ENCODE measurements at regions not wholly inside any gene's neighbourhood (a gene's known extent, or its start where the extent isn't known, plus 50 kb on each side); places are given as distances from the start of the nearest gene placed in this dataset.

- peaks cover 0 to 14% (median 0%) of the 10 kb centered on the region in 5 donors for H3K4me1 ChIP-seq (ENCODE audit: control insufficient read depth in 5 of 5, insufficient read depth in 5 of 5, low read length in 5 of 5)
- no peak overlapping the region for H3K9ac ChIP-seq (ENCODE audit: insufficient read depth in 1 of 2, low read length in 2 of 2)
- H3K36me3 ChIP-seq (ENCODE audit: control insufficient read depth in 4 of 4, insufficient read depth in 4 of 4, low read length in 4 of 4) = no peaks in the 10 kb centered on the region
- TF ChIP-seq CTCF (IDR thresholded peaks at IDR 0.05; ENCODE audit: control extremely low read depth, extremely low read depth) = no peak
- DNase-seq (no peak), ATAC-seq (ENCODE audit: insufficient read depth, low FRiP score) (peak; percentile 73)
- H3K4me3 ChIP-seq = no peak overlapping the region
- no peak overlapping the region for H3K27ac ChIP-seq (ENCODE audit: low read depth in 1 of 2, low read length in 1 of 2)
- peaks cover 0 to 37% (median 2%) of the 10 kb centered on the region in 3 donors for H3K27me3 ChIP-seq (ENCODE audit: control insufficient read depth in 3 of 3, insufficient read depth in 3 of 3, low read length in 2 of 3)
- no peaks in the 10 kb centered on the region for H3K9me3 ChIP-seq (ENCODE audit: control insufficient read depth in 4 of 4, insufficient read depth in 3 of 4, low read length in 3 of 4)
- 69 to 74% methylated on average over 8 of the region's 8 CpGs for WGBS, 2 donors
Observed at GRCh38 chr4:182189103-182189878, 53.9 kb upstream of the TENM3 start.

- DNase-seq (no peak), ATAC-seq (ENCODE audit: insufficient read depth, low FRiP score) (no peak)
- Histone ChIP-seq H3K4me3 (no peak overlapping the region), H3K9ac (ENCODE audit: insufficient read depth in 1 of 2, low read length in 2 of 2) (no peak overlapping the region), H3K4me1 (ENCODE audit: control insufficient read depth in 5 of 5, insufficient read depth in 5 of 5, low read length in 5 of 5) (peaks cover 0 to 15% (median 5%) of the 10 kb centered on the region in 5 donors), H3K9me3 (ENCODE audit: control insufficient read depth in 4 of 4, insufficient read depth in 3 of 4, low read length in 3 of 4) (no peaks in the 10 kb centered on the region), H3K36me3 (ENCODE audit: control insufficient read depth in 4 of 4, insufficient read depth in 4 of 4, low read length in 4 of 4) (no peaks in the 10 kb centered on the region), H3K27ac (ENCODE audit: low read depth in 1 of 2, low read length in 1 of 2) (no peak overlapping the region), H3K27me3 (ENCODE audit: control insufficient read depth in 3 of 3, insufficient read depth in 3 of 3, low read length in 2 of 3) (peaks cover 0 to 41% (median 2%) of the 10 kb centered on the region in 3 donors)
- no peak for TF ChIP-seq CTCF (IDR thresholded peaks at IDR 0.05; ENCODE audit: control extremely low read depth, extremely low read depth)
- WGBS, 2 donors = 57 to 75% methylated on average over 8 of the region's 8 CpGs
Observed at GRCh38 chr4:182190306-182190705, 52.9 kb upstream of the TENM3 start.

- Histone ChIP-seq H3K27ac (ENCODE audit: low read depth in 1 of 2, low read length in 1 of 2) (no peak overlapping the region), H3K4me1 (ENCODE audit: control insufficient read depth in 5 of 5, insufficient read depth in 5 of 5, low read length in 5 of 5) (peaks cover 0 to 12% (median 0%) of the 10 kb centered on the region in 5 donors), H3K36me3 (ENCODE audit: control insufficient read depth in 4 of 4, insufficient read depth in 4 of 4, low read length in 4 of 4) (no peaks in the 10 kb centered on the region), H3K27me3 (ENCODE audit: control insufficient read depth in 3 of 3, insufficient read depth in 3 of 3, low read length in 2 of 3) (peaks cover 0 to 49% (median 3%) of the 10 kb centered on the region in 3 donors), H3K9ac (ENCODE audit: insufficient read depth in 1 of 2, low read length in 2 of 2) (no peak overlapping the region), H3K9me3 (ENCODE audit: control insufficient read depth in 4 of 4, insufficient read depth in 3 of 4, low read length in 3 of 4) (no peaks in the 10 kb centered on the region), H3K4me3 (no peak overlapping the region)
- DNase-seq (no peak), ATAC-seq (ENCODE audit: insufficient read depth, low FRiP score) (no peak)
- WGBS, 2 donors = 42 to 53% methylated on average over 1 of the region's 1 CpG
- no peak for TF ChIP-seq CTCF (IDR thresholded peaks at IDR 0.05; ENCODE audit: control extremely low read depth, extremely low read depth)
Observed at GRCh38 chr4:182192511-182193181, 50.6 kb upstream of the TENM3 start.
